ENCODE measurements at regions not wholly inside any gene's neighbourhood (a gene's known extent, or its start where the extent isn't known, plus 50 kb on each side); places are given as distances from the start of the nearest gene placed in this dataset.

- Histone ChIP-seq H3K4me1 (ENCODE audit: insufficient read depth) (peaks cover 5% of the 10 kb centered on the region), H3K27ac (no peak overlapping the region), H3K9me3 (ENCODE audit: low read depth) (no peaks in the 10 kb centered on the region), H3K4me3 (no peak overlapping the region), H3K9me2 (replicated peaks; ENCODE audit: insufficient read depth) (no peaks in the 10 kb centered on the region), H4K20me1 (ENCODE audit: insufficient read depth, poor library complexity, severe bottlenecking) (no peaks in the 10 kb centered on the region), H3K4me2 (no peak overlapping the region), H3K27me3 (peaks cover 19% of the 10 kb centered on the region), H2AFZ (no peak overlapping the region), H3K36me3 (replicated peaks; ENCODE audit: insufficient read depth, low read depth) (no peaks in the 10 kb centered on the region), H3K79me2 (no peaks in the 10 kb centered on the region)
- peak; percentile 43 for DNase-seq (ENCODE audit: low spot score)
- 51% methylated on average over 28 of the region's 36 CpGs for WGBS (ENCODE audit: low lambda C conversion rate, missing lambda C conversion rate)
- TF ChIP-seq EZH2 (IDR thresholded peaks at IDR 0.05; ENCODE audit: borderline replicate concordance) (no peak), EZH2phosphoT487 (IDR thresholded peaks at IDR 0.05; ENCODE audit: low read depth, severe bottlenecking, unreplicated experiment) (no peak), CTCF (IDR thresholded peaks at IDR 0.05; ENCODE audit: poor library complexity) (peak; percentile 63)
Measured at GRCh38 chr12:132413931-132414588, 75.9 kb upstream of the FBRSL1 start.

- WGBS (ENCODE audit: low lambda C conversion rate, missing lambda C conversion rate): 74% methylated on average over 5 of the region's 7 CpGs
Measured at GRCh38 chr12:132411457-132411856, 78.5 kb upstream of the FBRSL1 start.

GRCh38 chr12:132410849-132411248 is 79.1 kb upstream of the FBRSL1 start:
- Histone ChIP-seq H4K20me1 (ENCODE audit: insufficient read depth, poor library complexity, severe bottlenecking) (no peaks in the 10 kb centered on the region), H3K4me3 (no peak overlapping the region), H3K9me2 (replicated peaks; ENCODE audit: insufficient read depth) (no peaks in the 10 kb centered on the region), H3K27ac (no peak overlapping the region), H3K79me2 (no peaks in the 10 kb centered on the region), H3K4me1 (ENCODE audit: insufficient read depth) (peaks cover 5% of the 10 kb centered on the region), H3K27me3 (peaks cover 9% of the 10 kb centered on the region), H2AFZ (no peak overlapping the region), H3K36me3 (replicated peaks; ENCODE audit: insufficient read depth, low read depth) (no peaks in the 10 kb centered on the region), H3K4me2 (no peak overlapping the region), H3K9me3 (ENCODE audit: low read depth) (no peaks in the 10 kb centered on the region)
- TF ChIP-seq EZH2 (IDR thresholded peaks at IDR 0.05; ENCODE audit: borderline replicate concordance) (no peak), CTCF (IDR thresholded peaks at IDR 0.05; ENCODE audit: poor library complexity) (no peak), EZH2phosphoT487 (IDR thresholded peaks at IDR 0.05; ENCODE audit: low read depth, severe bottlenecking, unreplicated experiment) (no peak)
- 85% methylated on average over 14 of the region's 14 CpGs for WGBS (ENCODE audit: low lambda C conversion rate, missing lambda C conversion rate)
- DNase-seq (ENCODE audit: low spot score): no peak

More at GRCh38 chr12:132411457-132411856, 78.5 kb upstream of the FBRSL1 start:
- H3K9me2 ChIP-seq (replicated peaks; ENCODE audit: insufficient read depth): no peaks in the 10 kb centered on the region
- no peak overlapping the region for H3K4me3 ChIP-seq
- H3K27me3 ChIP-seq: peaks cover 4% of the 10 kb centered on the region
- no peak for DNase-seq (ENCODE audit: low spot score)
- H3K4me1 ChIP-seq (ENCODE audit: insufficient read depth): peaks cover 5% of the 10 kb centered on the region
- no peak overlapping the region for H2AFZ ChIP-seq
- no peaks in the 10 kb centered on the region for H3K36me3 ChIP-seq (replicated peaks; ENCODE audit: insufficient read depth, low read depth)
- H3K9me3 ChIP-seq (ENCODE audit: low read depth): no peaks in the 10 kb centered on the region
- TF ChIP-seq EZH2phosphoT487 (IDR thresholded peaks at IDR 0.05; ENCODE audit: low read depth, severe bottlenecking, unreplicated experiment) (no peak), EZH2 (IDR thresholded peaks at IDR 0.05; ENCODE audit: borderline replicate concordance) (no peak), CTCF (IDR thresholded peaks at IDR 0.05; ENCODE audit: poor library complexity) (no peak)
- no peaks in the 10 kb centered on the region for H3K79me2 ChIP-seq
- no peak overlapping the region for H3K27ac ChIP-seq
- no peak overlapping the region for H3K4me2 ChIP-seq
- no peaks in the 10 kb centered on the region for H4K20me1 ChIP-seq (ENCODE audit: insufficient read depth, poor library complexity, severe bottlenecking)

Data from hepatocyte (in vitro differentiated cells).